Activated CD4-positive, alpha-beta T cell treated with anti-CD3 and anti-CD28 coated beads, Interleukin-2, Interleukin-4, amounts not matched to agents 100 ng/mL and 50 ng/mL, durations not matched to agents 16 hours and 8 hours (primary cell): ENCODE measurements at regions not wholly inside any gene's neighbourhood (a gene's known extent, or its start where the extent isn't known, plus 50 kb on each side); places are given as distances from the start of the nearest gene placed in this dataset.
"Not testable (repeated sequence)": the region's sequence is repeated elsewhere in the genome, so short reads cannot be mapped to it uniquely, and the experiment has no call there.

ENCODE experiments used
- DNase-seq: peaks from one replicate; pipeline ENCODE4 v3.0.0-alpha.2; 2020; ENCODE audit warnings: low spot score

DNA sequence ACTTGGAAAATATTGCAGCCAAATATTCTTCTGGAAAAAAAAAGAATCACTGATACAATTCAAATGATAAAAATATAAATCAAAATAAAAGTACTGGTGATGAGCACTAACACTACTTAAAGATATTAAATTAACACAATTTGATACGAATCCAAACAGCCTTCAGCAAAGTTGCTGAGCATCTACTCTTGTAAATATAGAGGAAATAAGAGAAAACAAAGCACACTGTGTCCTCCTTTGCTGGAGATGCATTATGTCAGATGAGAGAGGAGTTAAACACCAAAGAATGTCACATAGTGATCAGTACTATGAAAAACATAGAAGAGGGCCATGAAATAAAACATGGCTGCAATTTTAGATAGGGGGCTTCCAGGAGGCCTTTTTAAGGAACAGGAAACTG lies 177.4 kb upstream of the RNPC3 start:
- DNase-seq, result no peak

- DNase-seq, result no peak
Observed at GRCh38 chr1:103344930-103345329, 180.6 kb upstream of the RNPC3 start.

DNA sequence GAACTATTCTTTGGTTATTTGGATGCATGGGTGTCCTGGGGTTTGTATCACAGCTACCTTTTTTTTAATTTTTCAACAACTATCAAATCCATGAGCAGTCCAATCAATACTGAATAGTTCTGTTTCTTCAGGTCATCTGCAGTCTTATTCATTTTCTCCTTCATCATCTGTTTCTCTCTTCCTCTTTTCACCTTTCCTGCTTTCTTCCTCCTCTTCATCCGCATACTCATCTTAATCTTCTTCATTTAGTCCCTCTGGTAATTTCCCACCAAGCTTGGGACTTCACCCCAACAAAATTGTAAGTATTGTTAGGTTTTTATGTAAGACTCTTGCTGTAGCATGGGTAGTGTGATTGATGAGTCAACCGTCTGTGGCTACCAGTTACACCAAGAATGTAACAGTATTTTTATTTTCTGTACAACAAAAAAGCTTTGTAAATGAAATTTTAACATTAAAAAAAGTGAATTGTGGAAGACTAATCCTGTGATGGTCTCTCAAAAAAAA lies 184.1 kb upstream of the RNPC3 start:
- DNase-seq, result no peak

GRCh38 chr1:103337779-103338178 lies 187.7 kb upstream of the RNPC3 start:
- no peak for DNase-seq

- no peak for DNase-seq
Observed at GRCh38 chr1:103336408-103336807, 189.1 kb upstream of the RNPC3 start.

GRCh38 chr1:103333141-103333540 lies 192.4 kb upstream of the RNPC3 start:
- no peak for DNase-seq

GRCh38 chr1:103327054-103327719 lies 198.3 kb upstream of the RNPC3 start:
- no peak for DNase-seq

DNA sequence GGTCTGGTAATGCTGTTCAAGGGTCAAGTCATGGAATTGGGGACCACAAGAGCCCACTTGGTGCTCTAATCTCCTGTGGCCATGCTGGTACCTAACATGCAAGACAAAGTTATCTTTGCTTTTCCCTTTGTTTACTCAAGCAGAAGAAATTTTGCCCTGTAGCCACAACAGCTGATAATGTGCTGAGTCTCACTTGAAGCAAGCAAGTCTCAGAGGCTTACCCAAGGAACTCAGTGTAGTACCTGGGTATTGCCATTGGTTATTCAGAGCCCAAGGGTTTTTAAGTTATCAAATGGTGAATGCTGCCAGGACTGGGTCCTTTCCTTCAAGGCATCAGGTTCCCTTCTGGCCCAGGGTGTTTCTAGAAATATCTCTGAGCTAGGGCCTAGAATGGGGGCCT lies 198.9 kb upstream of the RNPC3 start:
- DNase-seq, result no peak

- DNase-seq, result no peak
Observed at GRCh38 chr1:103309786-103310185, 201.5 kb upstream of the COL11A1 start.

DNA sequence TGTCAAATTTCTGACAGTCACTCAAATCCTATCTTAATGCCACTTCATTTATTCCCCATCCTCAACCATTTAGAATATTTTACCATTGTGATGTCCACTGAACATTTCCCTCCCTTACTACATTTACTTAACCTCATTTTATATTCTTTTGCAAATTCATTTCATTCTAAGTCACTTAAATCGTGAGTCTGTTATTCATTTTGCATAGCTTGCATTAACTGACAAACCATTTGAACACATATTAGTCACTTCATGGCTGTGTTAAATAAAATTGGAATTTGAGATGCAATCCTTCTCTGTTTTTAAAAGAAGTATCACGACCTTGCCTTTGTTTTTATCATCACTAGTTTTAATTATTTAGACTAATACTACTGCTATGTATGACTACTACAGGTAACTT lies 199.4 kb upstream of the COL11A1 start:
- no peak for DNase-seq

- DNase-seq, result no peak
Observed at GRCh38 chr1:103283841-103284669, 175.7 kb upstream of the COL11A1 start.

DNA sequence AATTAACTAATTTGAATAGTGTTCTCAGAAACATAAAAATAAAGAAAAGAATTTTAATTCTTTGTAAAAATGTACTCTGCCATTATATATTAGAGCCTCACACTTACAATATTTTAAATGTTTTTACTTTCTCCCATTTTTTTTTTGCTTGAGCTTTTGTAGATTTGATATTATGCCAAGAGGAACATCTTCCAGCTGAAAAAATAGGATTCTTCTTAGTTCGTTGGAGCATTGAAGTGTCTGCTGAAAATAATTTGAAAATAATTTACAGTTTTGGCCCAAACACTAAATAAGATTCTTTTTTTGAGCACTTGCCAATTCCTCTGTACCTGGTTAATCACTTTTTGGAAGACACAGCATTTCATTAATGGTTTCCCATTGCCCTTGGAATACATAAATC lies 175.0 kb upstream of the COL11A1 start:
- no peak for DNase-seq

- no peak for DNase-seq
Observed at GRCh38 chr1:103275725-103276124, 167.4 kb upstream of the COL11A1 start.

DNA sequence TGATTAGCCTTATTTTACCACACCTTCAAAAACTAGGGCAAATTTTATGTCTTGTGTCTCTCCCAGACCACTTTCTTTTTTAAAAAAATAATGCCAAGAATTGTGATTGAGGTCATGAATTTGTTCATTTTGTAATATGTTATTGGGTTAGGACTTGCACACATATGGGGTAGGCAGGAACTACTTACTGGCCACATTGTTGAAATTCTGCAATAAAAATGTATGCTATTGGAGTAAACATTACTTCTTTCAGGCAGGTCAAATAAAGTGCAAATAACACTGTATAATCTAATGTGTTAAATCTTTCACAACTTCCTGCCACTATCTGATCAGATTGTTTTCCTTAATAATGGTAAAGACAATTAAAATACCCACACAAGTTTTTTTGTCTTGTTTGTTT lies 166.6 kb upstream of the COL11A1 start:
- no peak for DNase-seq

DNA sequence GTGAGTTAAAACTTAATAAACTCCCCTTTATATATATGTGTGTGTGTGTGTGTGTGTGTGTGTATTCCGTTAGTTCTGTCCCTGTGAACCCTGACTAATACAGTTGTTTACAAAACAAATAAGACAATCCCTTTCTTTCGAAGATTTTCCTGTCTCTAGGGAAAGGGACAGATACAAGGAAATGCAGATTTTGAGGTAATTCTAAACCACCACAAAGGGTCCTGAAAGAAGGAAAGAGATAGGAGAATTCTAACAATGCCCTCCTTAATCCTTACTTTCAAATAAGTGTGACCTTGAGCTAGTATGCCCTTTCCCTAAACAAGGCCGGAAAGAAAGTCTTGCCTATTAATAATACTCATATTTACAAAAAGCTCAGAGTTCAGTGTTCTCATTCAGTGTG lies 164.8 kb upstream of the COL11A1 start:
- DNase-seq, result no peak

- not testable (repeated sequence) for DNase-seq
Observed at GRCh38 chr1:103271471-103271870, 163.1 kb upstream of the COL11A1 start.

GRCh38 chr1:103267893-103268292 lies 159.6 kb upstream of the COL11A1 start:
- DNase-seq, result no peak

- no peak for DNase-seq
Observed at GRCh38 chr1:103267266-103267665, 158.9 kb upstream of the COL11A1 start.

- DNase-seq, result no peak
Observed at GRCh38 chr1:103266036-103266435, 157.7 kb upstream of the COL11A1 start.

GRCh38 chr1:103265551-103265950 lies 157.2 kb upstream of the COL11A1 start:
- no peak for DNase-seq

GRCh38 chr1:103259982-103260381 lies 151.7 kb upstream of the COL11A1 start:
- DNase-seq, result no peak

GRCh38 chr1:103256490-103256889 lies 148.2 kb upstream of the COL11A1 start:
- no peak for DNase-seq

DNA sequence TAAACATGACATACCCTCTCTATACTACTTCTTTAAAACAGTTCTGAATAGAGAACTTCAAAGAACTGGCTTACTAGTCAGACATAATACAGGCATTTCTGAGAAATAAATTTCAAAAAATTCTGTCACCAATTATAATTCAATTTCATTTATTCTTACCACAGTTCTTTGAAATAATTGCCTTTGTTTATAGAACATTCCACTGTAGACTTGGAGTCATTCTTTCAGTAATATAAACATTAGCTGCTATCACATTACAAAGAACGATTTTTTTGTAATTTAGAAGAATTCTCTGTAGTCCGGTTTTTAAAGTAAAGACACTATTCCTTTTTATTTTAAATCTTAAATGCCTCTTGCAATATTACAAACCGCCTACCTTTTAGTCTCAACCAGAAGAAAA lies 146.4 kb upstream of the COL11A1 start:
- no peak for DNase-seq
